ENCODE measurements at regions not wholly inside any gene's neighbourhood (a gene's known extent, or its start where the extent isn't known, plus 50 kb on each side); places are given as distances from the start of the nearest gene placed in this dataset.

DNA sequence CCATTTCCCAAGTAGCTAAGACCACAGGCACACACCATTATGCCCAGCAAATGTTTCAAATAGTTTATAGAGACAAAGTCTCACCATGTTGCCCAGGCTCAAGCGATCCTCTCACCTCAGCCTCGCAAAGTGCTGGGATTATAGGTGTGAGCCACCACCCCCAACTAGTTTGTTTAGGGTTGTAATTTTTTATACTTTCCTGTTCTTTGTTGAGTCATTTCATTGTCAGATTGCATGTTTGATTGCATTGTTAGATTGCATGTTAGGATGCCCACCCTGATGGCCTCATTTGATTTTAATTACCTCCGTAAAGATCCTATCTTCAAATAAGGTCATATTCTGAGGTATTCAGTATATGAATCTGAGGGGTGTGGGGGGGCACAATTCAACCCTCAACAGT lies 73.3 kb upstream of the SASH1 start:
- H3K4me1 ChIP-seq (ENCODE audit: control insufficient read depth, insufficient read depth, low read length), result no peaks in the 10 kb centered on the region
- peaks cover 8 to 9% of the 10 kb centered on the region in 2 donors for H3K27me3 Mint-ChIP-seq (ENCODE audit: low read depth in 2 of 2)
- H3K9me3 ChIP-seq (ENCODE audit: control insufficient read depth, insufficient read depth, low read length), result no peaks in the 10 kb centered on the region
- no peak for DNase-seq
- 93% methylated on average over 2 of the region's 3 CpGs for WGBS (ENCODE audit: insufficient coverage)
- H3K27ac ChIP-seq (ENCODE audit: low read length), result no peak overlapping the region
- no peaks in the 10 kb centered on the region for H3K27me3 ChIP-seq (ENCODE audit: control insufficient read depth, insufficient read depth, low read length)
- no peak for ATAC-seq
- no peak overlapping the region for H3K4me3 Mint-ChIP-seq
- H3K36me3 ChIP-seq (ENCODE audit: control insufficient read depth, insufficient read depth, low read length), result no peaks in the 10 kb centered on the region
- no peaks in the 10 kb centered on the region for H3K9me3 Mint-ChIP-seq
- H3K4me3 ChIP-seq (ENCODE audit: low read length), result no peak overlapping the region
- no peak overlapping the region for H3K27ac Mint-ChIP-seq
- intact Hi-C loops (cut with micrococcal nuclease), result no loop called here
- H3K36me3 Mint-ChIP-seq, result no peaks in the 10 kb centered on the region
- TF ChIP-seq, protein P1, sequence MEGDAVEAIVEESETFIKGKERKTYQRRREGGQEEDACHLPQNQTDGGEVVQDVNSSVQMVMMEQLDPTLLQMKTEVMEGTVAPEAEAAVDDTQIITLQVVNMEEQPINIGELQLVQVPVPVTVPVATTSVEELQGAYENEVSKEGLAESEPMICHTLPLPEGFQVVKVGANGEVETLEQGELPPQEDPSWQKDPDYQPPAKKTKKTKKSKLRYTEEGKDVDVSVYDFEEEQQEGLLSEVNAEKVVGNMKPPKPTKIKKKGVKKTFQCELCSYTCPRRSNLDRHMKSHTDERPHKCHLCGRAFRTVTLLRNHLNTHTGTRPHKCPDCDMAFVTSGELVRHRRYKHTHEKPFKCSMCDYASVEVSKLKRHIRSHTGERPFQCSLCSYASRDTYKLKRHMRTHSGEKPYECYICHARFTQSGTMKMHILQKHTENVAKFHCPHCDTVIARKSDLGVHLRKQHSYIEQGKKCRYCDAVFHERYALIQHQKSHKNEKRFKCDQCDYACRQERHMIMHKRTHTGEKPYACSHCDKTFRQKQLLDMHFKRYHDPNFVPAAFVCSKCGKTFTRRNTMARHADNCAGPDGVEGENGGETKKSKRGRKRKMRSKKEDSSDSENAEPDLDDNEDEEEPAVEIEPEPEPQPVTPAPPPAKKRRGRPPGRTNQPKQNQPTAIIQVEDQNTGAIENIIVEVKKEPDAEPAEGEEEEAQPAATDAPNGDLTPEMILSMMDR (IDR thresholded peaks at IDR 0.05), result no peak
- H3K4me1 Mint-ChIP-seq, result no peaks in the 10 kb centered on the region

DNA sequence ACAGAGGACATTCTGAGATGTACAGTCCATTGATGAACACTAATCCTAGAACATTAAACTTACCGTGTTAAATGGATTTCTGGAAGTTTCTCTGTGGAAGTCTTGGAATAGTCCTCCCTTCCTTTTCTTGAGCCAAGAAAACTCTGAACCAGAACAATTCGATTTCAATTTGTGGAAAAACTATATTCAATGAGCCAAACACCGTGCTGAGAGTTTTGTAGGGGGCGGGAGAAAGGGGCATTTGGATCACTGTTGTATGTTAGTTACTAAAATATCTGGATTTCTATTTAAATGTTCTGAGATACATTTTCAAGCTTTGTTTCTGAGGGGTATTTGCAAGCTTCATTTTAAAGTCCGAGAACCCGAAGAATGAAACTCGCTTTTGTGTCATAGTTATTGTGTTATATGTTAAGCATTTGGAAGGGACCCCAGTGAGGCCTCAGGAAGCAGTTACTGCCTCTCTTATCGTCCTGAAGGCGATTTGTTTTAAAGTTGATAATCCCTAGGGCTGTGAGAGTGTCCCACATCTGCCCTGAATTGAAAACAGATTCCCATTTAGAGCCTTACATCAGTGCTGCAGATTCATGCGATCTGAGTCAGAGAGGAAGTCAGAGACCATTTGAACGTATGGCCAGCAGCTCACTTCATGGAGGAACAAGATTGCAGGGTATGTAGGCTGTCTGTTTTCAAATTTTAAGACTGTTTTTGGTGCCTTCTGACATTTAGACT lies 70.8 kb upstream of the SASH1 start:
- Histone ChIP-seq H3K27ac (ENCODE audit: low read length) (no peak overlapping the region), H3K27me3 (ENCODE audit: control insufficient read depth, insufficient read depth, low read length) (no peaks in the 10 kb centered on the region), H3K36me3 (ENCODE audit: control insufficient read depth, insufficient read depth, low read length) (no peaks in the 10 kb centered on the region), H3K4me1 (ENCODE audit: control insufficient read depth, insufficient read depth, low read length) (no peaks in the 10 kb centered on the region), H3K4me3 (ENCODE audit: low read length) (no peak overlapping the region), H3K9me3 (ENCODE audit: control insufficient read depth, insufficient read depth, low read length) (no peaks in the 10 kb centered on the region)
- no peak overlapping the region for H3K27ac Mint-ChIP-seq
- peaks cover 9% of the 10 kb centered on the region in 2 donors for H3K27me3 Mint-ChIP-seq (ENCODE audit: low read depth in 2 of 2)
- H3K36me3 Mint-ChIP-seq, result no peaks in the 10 kb centered on the region
- no peaks in the 10 kb centered on the region for H3K9me3 Mint-ChIP-seq
- no peak for DNase-seq
- ATAC-seq, result no peak
- 65% methylated on average over 10 of the region's 11 CpGs for WGBS (ENCODE audit: insufficient coverage)
- no peak overlapping the region for H3K4me3 Mint-ChIP-seq
- no peaks in the 10 kb centered on the region for H3K4me1 Mint-ChIP-seq
- TF ChIP-seq, protein P1 (IDR thresholded peaks at IDR 0.05), result no peak
- intact Hi-C loops (cut with micrococcal nuclease), result no loop called here

DNA sequence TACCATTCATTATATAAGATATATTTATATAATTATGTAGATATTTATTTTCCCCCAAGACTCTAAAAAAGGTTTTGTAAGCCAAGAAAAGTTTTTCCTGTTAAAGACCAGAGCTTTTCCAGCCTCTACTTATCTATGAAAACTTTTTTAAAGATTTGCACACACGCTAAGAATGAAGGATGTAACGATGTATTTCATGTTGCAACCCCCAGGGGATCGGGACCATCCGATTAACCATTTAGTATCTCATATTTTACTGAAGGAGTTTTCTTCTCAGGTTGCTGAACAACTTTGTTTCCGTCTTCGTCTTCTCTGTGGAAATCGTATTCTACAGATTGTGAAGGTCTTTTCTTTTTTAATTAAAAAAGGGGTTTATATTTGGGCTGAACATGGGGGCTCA lies 70.0 kb upstream of the SASH1 start:
- intact Hi-C loops (cut with micrococcal nuclease), result no loop called here

More for the DNA sequence above, 70.0 kb upstream of the SASH1 start:
- Mint-ChIP-seq H3K4me1 (no peaks in the 10 kb centered on the region), H3K27ac (no peak overlapping the region), H3K9me3 (no peaks in the 10 kb centered on the region), H3K27me3 (ENCODE audit: low read depth in 2 of 2) (peaks cover 9% of the 10 kb centered on the region in 2 donors), H3K36me3 (no peaks in the 10 kb centered on the region), H3K4me3 (no peak overlapping the region)
- Histone ChIP-seq H3K4me3 (ENCODE audit: low read length) (no peak overlapping the region), H3K9me3 (ENCODE audit: control insufficient read depth, insufficient read depth, low read length) (no peaks in the 10 kb centered on the region), H3K27me3 (ENCODE audit: control insufficient read depth, insufficient read depth, low read length) (no peaks in the 10 kb centered on the region), H3K27ac (ENCODE audit: low read length) (no peak overlapping the region), H3K4me1 (ENCODE audit: control insufficient read depth, insufficient read depth, low read length) (no peaks in the 10 kb centered on the region), H3K36me3 (ENCODE audit: control insufficient read depth, insufficient read depth, low read length) (no peaks in the 10 kb centered on the region)
- DNase-seq, result no peak
- TF ChIP-seq, protein P1 (IDR thresholded peaks at IDR 0.05), result no peak
- no peak for ATAC-seq
- 95% methylated on average over 7 of the region's 7 CpGs for WGBS (ENCODE audit: insufficient coverage)
